GM19240 (cell line): ENCODE measurements at regions not wholly inside any gene's neighbourhood (a gene's known extent, or its start where the extent isn't known, plus 50 kb on each side); places are given as distances from the start of the nearest gene placed in this dataset.

ENCODE experiments used
- DNase-seq: peaks from one replicate; pipeline ENCODE4 v3.0.0; 2011; ENCODE audit warnings: low spot score; ENCODE audit not compliant: insufficient read length

DNA sequence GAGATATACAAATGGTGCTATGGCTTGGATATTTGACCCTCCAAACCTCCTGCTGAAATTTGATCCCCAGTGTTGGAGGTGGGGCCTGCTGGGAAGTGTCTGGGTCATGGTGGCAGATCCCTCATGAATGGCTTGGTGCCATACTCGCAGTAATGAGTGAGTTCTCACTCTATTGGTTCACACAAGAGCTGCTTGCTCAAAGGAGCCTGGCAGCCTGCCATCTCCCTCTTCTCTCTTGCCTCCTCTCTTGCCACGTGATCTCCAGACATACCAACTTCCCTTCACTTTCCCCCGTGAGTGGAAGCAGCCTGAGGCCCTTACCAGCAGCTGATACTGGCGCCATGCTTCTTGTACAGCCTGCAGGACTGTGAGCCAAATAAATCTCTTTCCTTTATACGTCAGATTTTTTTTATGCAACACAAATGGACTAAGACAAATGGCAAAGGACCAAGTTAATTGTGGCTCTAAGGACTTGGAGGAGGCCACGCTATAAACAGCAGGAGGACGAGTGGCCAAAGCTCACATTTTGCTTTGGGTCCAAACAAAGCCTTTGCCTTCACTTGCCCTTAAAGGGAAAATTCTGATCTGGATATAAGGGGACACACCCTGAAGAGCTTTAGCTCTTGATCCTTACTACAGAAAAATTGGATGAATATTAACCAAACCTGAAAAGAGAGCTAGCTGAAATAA is 214.7 kb downstream of the SS18 start:
- no peak for DNase-seq

DNA sequence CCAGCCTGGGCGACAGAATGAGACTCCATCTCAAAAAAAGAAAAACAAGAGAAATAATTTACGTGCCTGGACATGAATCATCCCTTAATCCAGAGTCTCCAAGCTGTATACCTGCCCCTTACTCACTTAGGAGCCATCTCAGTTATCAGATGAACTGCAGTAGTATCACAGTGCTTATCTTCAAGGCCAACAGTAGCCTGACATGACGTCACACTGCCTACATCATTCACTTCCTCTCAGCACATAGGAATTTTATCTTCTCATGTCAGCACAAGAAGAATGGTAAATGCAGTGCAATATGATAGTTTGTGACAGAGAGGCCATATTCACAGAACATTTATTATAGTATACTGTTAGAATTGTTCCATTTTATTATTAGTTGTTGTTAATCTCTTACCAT is 216.6 kb downstream of the SS18 start:
- DNase-seq: no peak

GRCh38 chr18:25866331-25866730 is 224.1 kb downstream of the SS18 start:
- DNase-seq: no peak

DNA sequence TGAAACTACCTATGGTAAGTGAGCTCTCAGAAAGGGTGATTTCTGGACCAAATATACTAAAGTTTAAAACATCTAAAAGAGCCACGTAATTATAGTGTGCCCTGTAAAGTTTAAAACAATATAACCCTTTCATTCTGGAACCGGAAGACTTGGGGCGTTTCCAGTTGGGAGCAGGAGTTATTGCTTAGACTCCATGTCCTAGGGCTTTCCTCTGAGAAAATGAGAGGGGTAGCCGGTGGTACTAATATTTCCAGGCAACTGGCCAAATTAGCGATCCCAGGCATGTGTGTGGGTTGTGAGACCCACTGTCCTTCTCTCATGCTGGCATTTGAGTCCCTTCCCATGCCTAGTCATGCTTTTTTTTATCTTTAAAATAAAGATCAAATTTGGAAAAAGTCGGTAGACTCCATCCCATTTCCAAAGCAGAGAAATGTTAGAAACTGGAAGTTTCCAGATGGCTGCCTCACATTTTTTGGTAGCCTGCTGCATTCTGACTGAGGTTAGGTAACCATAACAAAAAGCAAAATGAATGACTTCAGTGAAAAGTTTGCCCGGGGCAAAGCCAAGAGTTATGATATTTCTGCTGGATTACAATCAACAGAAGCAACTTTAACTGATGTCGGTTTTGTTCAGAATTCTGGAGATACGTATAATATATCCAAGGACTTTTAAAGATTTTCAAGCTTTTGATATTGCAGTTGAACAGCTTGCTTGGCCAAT is 227.4 kb downstream of the SS18 start:
- no peak for DNase-seq

DNA sequence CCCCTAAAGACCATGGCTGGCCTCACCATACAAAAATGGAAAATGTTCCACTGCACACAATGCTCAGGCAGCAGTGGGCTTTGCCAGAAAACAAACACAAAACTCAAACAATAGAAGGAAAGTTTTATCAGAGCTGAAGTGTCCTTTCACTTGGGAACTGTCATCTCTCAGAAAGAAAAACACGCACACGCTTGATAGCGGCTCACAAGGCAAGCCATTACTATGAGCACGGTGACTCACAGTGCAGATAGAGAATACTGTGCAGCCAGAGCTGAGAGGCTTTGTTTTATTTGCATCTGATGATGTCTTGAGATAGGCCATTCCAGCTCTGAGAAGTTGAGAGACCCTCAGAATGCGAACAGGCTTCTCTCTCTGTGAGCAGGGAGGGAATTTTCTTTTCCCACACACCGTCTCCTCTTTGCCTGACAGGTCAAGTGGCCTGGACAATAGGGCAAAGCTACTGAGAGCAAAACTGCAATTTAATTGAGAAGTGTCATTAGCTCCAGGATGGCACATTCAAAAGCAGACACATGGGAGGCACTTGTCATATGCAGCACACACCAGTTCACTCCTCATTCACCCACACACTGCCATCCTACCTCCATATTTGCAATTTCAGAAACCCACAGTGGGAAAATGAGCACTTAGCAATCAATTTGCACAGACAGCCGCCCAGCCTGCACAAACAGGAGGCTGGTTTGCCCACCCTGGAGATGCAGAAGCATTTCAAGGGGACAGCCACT is 236.6 kb downstream of the SS18 start:
- DNase-seq: no peak

DNA sequence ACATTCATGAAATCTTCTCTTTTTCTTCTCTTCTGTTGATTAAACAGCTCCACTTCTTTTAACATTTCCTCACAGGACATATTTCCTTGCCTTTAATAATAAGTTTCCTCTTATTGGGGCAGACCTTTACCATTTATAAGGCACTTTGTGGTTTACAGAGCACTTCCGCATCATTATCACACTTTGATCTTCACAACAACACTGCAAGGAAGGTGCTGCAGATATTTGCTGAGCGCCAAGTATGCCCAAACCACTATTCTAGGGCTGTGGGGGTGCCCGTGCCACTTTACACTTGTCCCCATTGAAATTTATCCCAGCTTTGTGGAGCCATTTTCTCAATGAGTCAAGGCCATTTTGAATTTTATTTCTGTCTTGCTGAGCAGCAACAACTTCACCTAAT is 246.6 kb downstream of the SS18 start:
- DNase-seq: no peak

- DNase-seq: no peak
These were observed 247.7 kb downstream of the SS18 start for GRCh38 chr18:25842665-25843064.

GRCh38 chr18:25834061-25834460 is 256.4 kb downstream of the SS18 start:
- DNase-seq: no peak

DNA sequence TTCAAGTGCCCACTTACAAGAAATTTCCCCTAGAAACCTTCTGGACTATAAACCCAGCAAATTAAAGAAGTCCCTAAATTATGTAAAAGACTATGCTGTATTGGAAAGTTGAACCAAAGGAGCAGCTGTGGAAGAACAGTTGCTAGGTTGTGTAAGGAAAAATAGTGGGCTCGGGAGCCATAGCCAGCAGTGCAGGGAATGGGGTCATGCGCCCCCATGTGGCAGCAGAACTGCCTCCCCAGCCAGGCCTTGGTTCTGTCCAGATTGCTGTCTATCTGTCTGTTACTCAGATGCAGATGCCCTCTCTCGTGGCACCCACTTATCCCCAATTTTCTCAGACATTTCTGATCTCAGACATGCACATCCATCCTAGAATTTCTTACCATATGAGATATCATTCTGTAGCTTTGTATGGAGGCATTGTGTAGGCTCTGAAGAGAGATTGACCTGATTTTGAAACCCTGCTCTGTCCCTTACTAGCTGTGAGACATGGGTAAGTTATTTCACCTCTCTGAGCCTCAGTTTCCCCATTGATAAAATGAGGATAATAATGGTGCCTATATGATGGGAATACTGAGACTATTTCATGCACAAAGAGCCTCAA is 258.3 kb downstream of the SS18 start:
- DNase-seq: peak; percentile 17

DNA sequence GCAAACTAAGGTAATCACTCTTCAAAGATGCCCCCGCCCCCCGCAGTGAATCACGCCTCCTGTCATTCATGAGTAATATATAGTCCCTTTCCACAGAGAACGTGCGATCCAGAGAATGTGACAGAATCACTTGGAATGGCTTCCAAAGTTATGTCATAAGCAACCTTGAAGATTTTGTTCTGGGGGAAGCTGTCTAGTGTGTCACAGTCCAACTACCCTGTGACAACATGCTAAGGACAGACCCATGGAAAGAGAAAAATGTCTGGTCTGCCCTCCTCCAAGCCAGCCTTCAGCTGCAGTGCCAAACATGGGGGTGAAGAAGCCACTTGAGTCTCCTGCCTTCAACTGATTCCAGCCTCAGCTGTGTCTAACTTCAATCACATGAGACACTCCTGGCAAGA is 259.1 kb downstream of the SS18 start:
- DNase-seq: no peak

DNA sequence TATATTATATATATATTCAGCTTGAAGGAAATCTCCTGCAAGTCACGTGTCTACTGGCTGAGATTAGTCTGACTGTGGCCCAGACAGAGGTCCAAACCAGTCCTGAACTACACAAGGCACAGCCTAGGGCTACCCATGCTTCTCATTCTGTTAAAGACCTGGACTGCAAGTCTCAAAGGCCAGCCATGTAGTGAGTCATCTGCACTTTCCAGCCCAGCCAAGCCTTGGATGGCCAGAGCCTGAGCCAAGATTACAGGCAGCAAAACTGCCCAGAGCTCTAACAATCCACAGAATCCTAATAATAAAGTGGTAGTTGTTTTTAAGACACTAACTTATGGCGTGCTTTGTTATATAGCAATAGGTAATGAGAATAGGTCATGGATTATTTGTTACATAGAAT is 259.6 kb downstream of the SS18 start:
- DNase-seq: no peak

GRCh38 chr18:25827961-25828561 is 262.4 kb downstream of the SS18 start:
- DNase-seq: no peak

- DNase-seq: no peak
These were observed 263.2 kb downstream of the SS18 start for GRCh38 chr18:25827228-25827627.

DNA sequence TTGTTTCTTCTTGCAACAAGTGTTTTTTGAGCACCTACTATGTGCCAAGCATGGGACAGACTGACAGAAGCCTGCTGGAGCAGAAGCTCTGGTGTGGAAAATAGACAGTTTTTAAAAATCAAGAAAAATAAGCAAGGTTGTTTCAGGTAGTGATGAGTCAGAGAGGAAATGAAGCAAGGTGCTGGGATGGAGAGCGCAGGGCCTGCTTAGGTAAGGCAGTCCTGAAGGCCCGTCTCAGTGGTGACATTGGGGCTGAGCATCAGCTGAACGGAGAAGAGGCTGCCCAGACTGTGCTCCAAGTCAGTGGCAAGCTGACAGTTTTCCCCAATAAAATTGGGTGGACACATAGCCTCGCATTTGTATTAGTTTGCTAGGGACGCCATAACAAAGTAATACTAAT is 263.6 kb downstream of the SS18 start:
- no peak for DNase-seq

GRCh38 chr18:25825979-25826776 is 264.2 kb downstream of the SS18 start:
- DNase-seq: no peak

DNA sequence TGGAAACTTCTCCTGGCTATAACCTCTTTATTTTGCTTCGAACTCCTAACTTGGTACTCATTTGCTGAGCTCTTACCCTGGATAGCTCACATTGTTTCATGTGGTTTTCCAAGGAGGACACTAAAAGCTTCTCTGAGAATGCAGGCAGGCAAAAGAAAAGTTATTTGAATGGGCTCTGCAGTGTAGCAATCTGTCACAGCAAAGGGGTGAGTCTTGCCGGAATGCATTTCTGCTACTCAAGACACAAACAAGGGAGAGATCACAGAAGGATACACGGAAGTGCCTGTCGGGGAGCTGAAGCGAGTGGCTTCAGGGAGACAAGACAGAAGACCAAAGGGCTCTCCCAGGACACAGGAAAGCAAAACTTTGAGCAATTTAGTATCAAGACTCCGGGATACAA is 265.4 kb downstream of the SS18 start:
- no peak for DNase-seq

DNA sequence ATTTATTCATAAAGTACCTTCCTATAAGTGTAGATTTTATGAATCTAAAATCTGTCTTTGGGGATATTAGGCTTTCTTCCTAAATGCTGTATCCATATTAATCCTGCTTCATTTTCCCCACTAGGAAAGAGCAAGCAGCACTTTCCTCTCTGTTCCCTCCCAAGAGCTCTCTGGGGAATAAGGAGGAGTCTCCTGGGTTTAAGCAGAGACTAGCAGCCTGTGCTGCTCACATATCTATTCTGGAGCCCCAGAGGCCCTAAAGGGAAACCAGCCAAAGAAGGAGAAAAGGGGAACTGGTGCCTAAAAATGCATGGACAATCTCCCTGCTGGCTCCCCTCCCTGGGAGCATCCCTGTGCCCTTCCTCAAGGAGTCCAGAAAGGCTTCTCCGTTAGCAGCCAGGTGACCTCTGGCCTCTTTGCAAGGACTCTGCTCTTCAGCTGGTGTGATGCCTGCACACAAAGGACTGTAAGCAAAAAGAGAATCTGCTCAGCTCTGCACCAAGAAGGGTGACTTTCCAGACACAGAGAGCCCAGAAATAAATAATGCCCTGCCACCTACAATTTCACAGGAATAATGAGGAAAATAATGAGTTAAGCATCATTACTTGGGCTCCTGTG is 270.6 kb downstream of the SS18 start:
- no peak for DNase-seq

- no peak for DNase-seq
These were observed 271.9 kb downstream of the SS18 start for GRCh38 chr18:25818505-25818904.

- no peak for DNase-seq
These were observed 272.7 kb downstream of the SS18 start for GRCh38 chr18:25817546-25818237.

DNA sequence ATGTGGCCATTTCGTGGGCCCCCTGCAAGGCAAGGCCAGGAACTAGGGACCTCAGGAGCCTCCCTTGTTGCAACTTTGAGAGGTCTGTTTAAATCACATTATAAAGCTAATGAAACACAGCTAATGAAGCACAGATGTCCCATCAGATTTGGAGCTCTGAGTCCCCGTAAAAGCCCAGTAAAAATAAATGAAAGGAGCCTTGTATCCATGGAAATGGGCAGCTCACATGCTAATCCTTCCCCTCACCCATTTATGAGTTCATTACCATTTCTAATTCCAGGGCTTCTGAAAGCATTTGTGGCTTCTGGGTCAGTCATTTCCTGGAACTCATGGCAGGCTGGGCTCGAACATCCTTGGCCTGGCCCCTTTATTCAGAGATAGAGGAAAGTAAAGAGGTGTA is 274.8 kb downstream of the SS18 start:
- DNase-seq: no peak
